ENCODE measurements at regions not wholly inside any gene's neighbourhood (a gene's known extent, or its start where the extent isn't known, plus 50 kb on each side); places are given as distances from the start of the nearest gene placed in this dataset.

DNA sequence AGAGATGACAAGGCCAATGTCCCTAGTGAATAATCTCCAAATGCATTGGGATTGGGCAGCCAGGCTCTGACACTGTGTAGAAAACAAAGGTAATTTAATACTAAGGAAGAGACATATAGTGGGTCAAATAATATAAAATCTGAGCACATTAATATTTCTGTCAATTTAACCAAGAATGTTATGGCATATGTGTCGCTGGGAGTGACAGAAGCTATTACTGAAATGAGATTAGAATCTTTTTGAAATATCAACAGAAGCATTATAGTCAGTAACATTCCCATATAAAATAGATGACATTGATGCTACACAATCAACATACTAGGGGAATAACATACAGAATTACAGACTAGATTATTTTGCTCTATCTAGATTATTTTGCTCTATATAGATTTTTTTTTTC lies 114.0 kb downstream of the BLID start:
- Histone ChIP-seq H2AFZ (ENCODE audit: low read length) (no peak overlapping the region), H4K5ac (ENCODE audit: insufficient read length, low read depth, low read length) (no peak overlapping the region), H3K14ac (ENCODE audit: insufficient read depth, low read length) (no peak overlapping the region), H3K23ac (ENCODE audit: insufficient read length, low read depth, low read length) (no peak overlapping the region), H3K18ac (ENCODE audit: insufficient read length, low read depth, low read length) (no peak overlapping the region), H2BK120ac (ENCODE audit: low read depth, low read length, poor library complexity, severe bottlenecking) (no peak overlapping the region), H3K9ac (ENCODE audit: extremely low read depth, insufficient read length, low read length) (no peak overlapping the region), H3K9me3 (ENCODE audit: control insufficient read depth, low read depth, low read length) (no peaks in the 10 kb centered on the region), H3K27ac (ENCODE audit: insufficient read length, low read depth, low read length) (no peak overlapping the region), H2BK15ac (ENCODE audit: low read depth, low read length) (no peak overlapping the region), H3K79me1 (ENCODE audit: insufficient read depth, low read depth, low read length, poor library complexity, severe bottlenecking) (no peaks in the 10 kb centered on the region), H3K4ac (ENCODE audit: low read depth, low read length) (no peak overlapping the region), H3K79me2 (ENCODE audit: insufficient read depth, low read length) (no peaks in the 10 kb centered on the region), H4K8ac (replicated peaks; ENCODE audit: insufficient read length, low read depth, low read length) (no peak overlapping the region), H3K4me1 (ENCODE audit: insufficient read depth, low read length) (no peaks in the 10 kb centered on the region), H2AK5ac (ENCODE audit: insufficient read length, low read length) (no peak overlapping the region), H2BK5ac (ENCODE audit: insufficient read length, low read length) (no peak overlapping the region), H2BK20ac (ENCODE audit: low read depth, low read length, poor library complexity, severe bottlenecking) (no peak overlapping the region), H3K4me2 (ENCODE audit: insufficient read depth, insufficient read length, low read length) (no peak overlapping the region), H3K27me3 (ENCODE audit: insufficient read depth, low read length) (no peaks in the 10 kb centered on the region), H3K56ac (ENCODE audit: insufficient read length, low read depth, low read length) (no peak overlapping the region), H3K23me2 (ENCODE audit: insufficient read length, low read depth, low read length, poor library complexity, severe bottlenecking) (no peaks in the 10 kb centered on the region), H2BK12ac (ENCODE audit: insufficient read length, low read depth, low read length) (no peak overlapping the region), H4K20me1 (ENCODE audit: control insufficient read depth, insufficient read depth, insufficient read length) (no peaks in the 10 kb centered on the region), H4K91ac (ENCODE audit: insufficient read length, low read depth, low read length) (no peak overlapping the region), H3T11ph (ENCODE audit: low read length) (no peak overlapping the region)
- no peaks in the 10 kb centered on the region for H3K27me3 Mint-ChIP-seq (ENCODE audit: low read depth)
- TF ChIP-seq, protein P1, sequence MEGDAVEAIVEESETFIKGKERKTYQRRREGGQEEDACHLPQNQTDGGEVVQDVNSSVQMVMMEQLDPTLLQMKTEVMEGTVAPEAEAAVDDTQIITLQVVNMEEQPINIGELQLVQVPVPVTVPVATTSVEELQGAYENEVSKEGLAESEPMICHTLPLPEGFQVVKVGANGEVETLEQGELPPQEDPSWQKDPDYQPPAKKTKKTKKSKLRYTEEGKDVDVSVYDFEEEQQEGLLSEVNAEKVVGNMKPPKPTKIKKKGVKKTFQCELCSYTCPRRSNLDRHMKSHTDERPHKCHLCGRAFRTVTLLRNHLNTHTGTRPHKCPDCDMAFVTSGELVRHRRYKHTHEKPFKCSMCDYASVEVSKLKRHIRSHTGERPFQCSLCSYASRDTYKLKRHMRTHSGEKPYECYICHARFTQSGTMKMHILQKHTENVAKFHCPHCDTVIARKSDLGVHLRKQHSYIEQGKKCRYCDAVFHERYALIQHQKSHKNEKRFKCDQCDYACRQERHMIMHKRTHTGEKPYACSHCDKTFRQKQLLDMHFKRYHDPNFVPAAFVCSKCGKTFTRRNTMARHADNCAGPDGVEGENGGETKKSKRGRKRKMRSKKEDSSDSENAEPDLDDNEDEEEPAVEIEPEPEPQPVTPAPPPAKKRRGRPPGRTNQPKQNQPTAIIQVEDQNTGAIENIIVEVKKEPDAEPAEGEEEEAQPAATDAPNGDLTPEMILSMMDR (conservative IDR thresholded peaks at IDR 0.05) = no peak
- H3K36me3 Mint-ChIP-seq (ENCODE audit: insufficient read depth in 1 of 3, low read depth in 3 of 3) = no peaks in the 10 kb centered on the region
- WGBS (ENCODE audit: extremely low coverage, insufficient read length, low lambda C conversion rate) = no CpG with 5 or more reads among the region's 1 CpG
- no peaks in the 10 kb centered on the region for H3K9me3 Mint-ChIP-seq
- H3K27ac Mint-ChIP-seq = no peak overlapping the region
- H3K4me3 Mint-ChIP-seq = no peak overlapping the region
- no peak for DNase-seq
- H3K4me1 Mint-ChIP-seq = no peaks in the 10 kb centered on the region
